IMR-90 (cell line): ENCODE measurements at regions not wholly inside any gene's neighbourhood (a gene's known extent, or its start where the extent isn't known, plus 50 kb on each side); places are given as distances from the start of the nearest gene placed in this dataset.

ENCODE experiments used
- ATAC-seq: fragments of 200-7000 bp; cut with Tn5 transposase; 2 replicates; pipeline ENCODE4 v1.9.1; 2020; ENCODE audit warnings: low read depth, mild to moderate bottlenecking, moderate library complexity
- BruUV-seq: library from RNA; stranded (reverse); fragments of 400-500 nt; replicated peaks from 2 replicates; lab custom pipeline; 2021; lab: Mats Ljungman, UMichigan
- CTCF ChIA-PET: fragments of 300-600 bp; formaldehyde crosslinking; extraction: SDS; loops from one replicate; lab custom pipeline; 2021; ENCODE audit warnings: antibody characterized with exemption; lab: Yijun Ruan, JAX
- POLR2A ChIA-PET: fragments of 300-600 bp; sonication (Branson Sonifier 250); formaldehyde crosslinking; loops from one replicate; lab custom pipeline; 2022; ENCODE audit warnings: antibody characterized with exemption; ENCODE audit not compliant: unreplicated experiment; lab: Charles Lee
- DNase-seq: peaks from one replicate; pipeline ENCODE4 v3.0.0; 2013
- H2AFZ ChIP-seq: replicated peaks from 2 replicates; pipeline ENCODE3; 2013; ENCODE audit warnings: low read length, mild to moderate bottlenecking; ENCODE audit not compliant: poor library complexity
- H2AK5ac ChIP-seq: 2 replicates; pipeline ENCODE4 v1.6.1; 2013; ENCODE audit warnings: low read depth, low read length, inconsistent platforms
- H2AK9ac ChIP-seq: replicated peaks from 2 replicates; pipeline ENCODE3; 2013; ENCODE audit warnings: mild to moderate bottlenecking, low read depth, low read length, moderate library complexity; ENCODE audit not compliant: poor library complexity
- H2BK120ac ChIP-seq: 2 replicates; pipeline ENCODE4 v1.6.1; 2013; ENCODE audit warnings: low read depth, low read length, inconsistent platforms
- H2BK15ac ChIP-seq: 3 replicates; pipeline ENCODE4 v1.6.1; 2013; ENCODE audit warnings: low read depth, low read length, inconsistent platforms
- H2BK20ac ChIP-seq: 2 replicates; pipeline ENCODE4 v1.6.1; 2013; ENCODE audit warnings: low read depth, mild to moderate bottlenecking, inconsistent platforms, low read length, moderate library complexity
- H2BK5ac ChIP-seq: 2 replicates; pipeline ENCODE4 v1.6.1; 2013; ENCODE audit warnings: mild to moderate bottlenecking, low read depth, low read length, inconsistent platforms; ENCODE audit not compliant: poor library complexity, severe bottlenecking
- H3K14ac ChIP-seq: replicated peaks from 2 replicates; pipeline ENCODE4 v1.6.1; 2013; ENCODE audit warnings: low read depth, low read length, inconsistent platforms
- H3K18ac ChIP-seq: 2 replicates; pipeline ENCODE4 v1.6.1; 2013; ENCODE audit warnings: low read depth, low read length, control low read depth
- H3K23ac ChIP-seq: 2 replicates; pipeline ENCODE4 v1.6.1; 2013; ENCODE audit warnings: low read depth, low read length, inconsistent platforms
- H3K27ac ChIP-seq: 2 replicates; pipeline ENCODE4 v1.5.1; 2013; ENCODE audit warnings: mild to moderate bottlenecking, control low read depth, low read length; ENCODE audit not compliant: insufficient read depth
- H3K27me3 ChIP-seq: 2 replicates; pipeline ENCODE4 v1.6.1; 2013; ENCODE audit warnings: low read length; ENCODE audit not compliant: control insufficient read depth, insufficient read depth
- H3K36me3 ChIP-seq: 2 replicates; pipeline ENCODE4 v1.6.1; 2013; ENCODE audit warnings: low read length, mixed read lengths; ENCODE audit not compliant: control insufficient read depth, insufficient read depth
- H3K4ac ChIP-seq: 2 replicates; pipeline ENCODE4 v1.6.1; 2013; ENCODE audit warnings: low read depth, low read length, inconsistent platforms
- H3K4me1 ChIP-seq: 2 replicates; pipeline ENCODE4 v1.6.1; 2013; ENCODE audit warnings: low read length, mixed read lengths; ENCODE audit not compliant: control insufficient read depth, insufficient read depth
- H3K4me2 ChIP-seq: 2 replicates; pipeline ENCODE4 v1.6.1; 2013; ENCODE audit warnings: low read depth, mild to moderate bottlenecking, control low read depth, low read length, moderate library complexity
- H3K4me3 ChIP-seq: 2 replicates; pipeline ENCODE4 v1.5.1; 2013; ENCODE audit warnings: low read depth, mild to moderate bottlenecking, control low read depth, low read length, moderate library complexity; ENCODE audit not compliant: insufficient read depth
- H3K56ac ChIP-seq: 2 replicates; pipeline ENCODE4 v1.6.1; 2013; ENCODE audit warnings: low read length, inconsistent platforms; ENCODE audit not compliant: insufficient read depth; ENCODE audit errors: extremely low read depth
- H3K79me1 ChIP-seq, 2 experiments: 2 replicates each; pipeline ENCODE4 v1.6.1; 2013; ENCODE audit warnings: low read length in 2 of 2, inconsistent platforms in 1 of 2, low read depth in 1 of 2
- H3K9ac ChIP-seq: 2 replicates; pipeline ENCODE4 v1.6.1; 2013; ENCODE audit warnings: low read depth, low read length, control low read depth
- H3K9me1 ChIP-seq: 2 replicates; pipeline ENCODE4 v1.6.1; 2013; ENCODE audit warnings: low read length, inconsistent platforms; ENCODE audit not compliant: insufficient read depth
- H3K9me3 ChIP-seq: 2 replicates; pipeline ENCODE4 v1.6.1; 2013; ENCODE audit warnings: low read length; ENCODE audit not compliant: control insufficient read depth, insufficient read depth
- H4K20me1 ChIP-seq: 2 replicates; pipeline ENCODE4 v1.6.1; 2013; ENCODE audit warnings: low read length, inconsistent platforms; ENCODE audit not compliant: insufficient read depth
- H4K5ac ChIP-seq: 2 replicates; pipeline ENCODE4 v1.6.1; 2013; ENCODE audit warnings: mild to moderate bottlenecking, low read depth, low read length, control low read depth
- H4K8ac ChIP-seq, 2 experiments: 2 replicates each; pipeline ENCODE4 v1.6.1; 2013; ENCODE audit warnings: low read depth in 2 of 2, low read length in 2 of 2, control low read depth in 1 of 2, inconsistent platforms in 1 of 2
- H4K91ac ChIP-seq: 2 replicates; pipeline ENCODE4 v1.6.1; 2013; ENCODE audit warnings: low read depth, low read length, inconsistent platforms; ENCODE audit not compliant: insufficient read depth
- CHD1 ChIP-seq: IDR thresholded peaks from 2 replicates; pipeline ENCODE4 v1.6.1; 2012; ENCODE audit warnings: low read depth, low read length, improper control_type of control experiment
- ELK1 ChIP-seq: fragments of 150-350 bp; IDR thresholded peaks from 2 replicates; pipeline ENCODE4 v1.6.1; 2016; ENCODE audit warnings: low read depth, mild to moderate bottlenecking, low read length, moderate library complexity, borderline replicate concordance
- FOS ChIP-seq: fragments of 150-350 bp; IDR thresholded peaks from 2 replicates; pipeline ENCODE4 v1.6.1; 2016; ENCODE audit warnings: low read depth, low read length
- MAFK ChIP-seq: IDR thresholded peaks from 2 replicates; pipeline ENCODE4 v1.6.1; 2012; ENCODE audit warnings: low read depth, low read length, improper control_type of control experiment
- MAZ ChIP-seq: IDR thresholded peaks from 2 replicates; pipeline ENCODE4 v1.6.1; 2012; ENCODE audit warnings: low read depth, mild to moderate bottlenecking, low read length, improper control_type of control experiment, moderate library complexity, borderline replicate concordance
- MXI1 ChIP-seq: IDR thresholded peaks from 2 replicates; pipeline ENCODE4 v1.6.1; 2012; ENCODE audit warnings: low read depth, mild to moderate bottlenecking, low read length, moderate library complexity, borderline replicate concordance
- POLR2A ChIP-seq: IDR thresholded peaks from 2 replicates; pipeline ENCODE4 v1.6.1; 2012; ENCODE audit warnings: mild to moderate bottlenecking, low read depth, low read length
- RAD21 ChIP-seq: IDR thresholded peaks from 2 replicates; pipeline ENCODE4 v1.6.1; 2012; ENCODE audit warnings: low read length, improper control_type of control experiment
- WGBS, 2 experiments: methylation state at CpG; one replicate each; pipeline versions ENCODE4 v1.1.5 to v1.1.7; 2013; ENCODE audit warnings: missing lambda C conversion rate in 2 of 2; ENCODE audit not compliant: insufficient read length in 1 of 2; ENCODE audit errors: extremely low coverage in 2 of 2; 5-methylcytosine and 5-hydroxymethylcytosine counted together
- dilution Hi-C: fragments of 300-500 bp; cut with HindIII; formaldehyde crosslinking; loops from one replicate; pipeline ENCODE4 v1.14.3; 2018; ENCODE audit warnings: low sequenced_read_pairs; ENCODE audit not compliant: unreplicated experiment
- in situ Hi-C: fragments of 300-500 bp; cut with MboI; formaldehyde crosslinking; loops from 3 replicates; pipeline ENCODE4 v1.14.3; 2019; ENCODE audit warnings: low sequenced_read_pairs, inconsistent platforms, mixed read lengths
- intact Hi-C: fragments of 100-400 bp; cut with micrococcal nuclease; formaldehyde crosslinking; loops from 2 replicates; pipeline ENCODE4 v1.10.0; 2022

DNA sequence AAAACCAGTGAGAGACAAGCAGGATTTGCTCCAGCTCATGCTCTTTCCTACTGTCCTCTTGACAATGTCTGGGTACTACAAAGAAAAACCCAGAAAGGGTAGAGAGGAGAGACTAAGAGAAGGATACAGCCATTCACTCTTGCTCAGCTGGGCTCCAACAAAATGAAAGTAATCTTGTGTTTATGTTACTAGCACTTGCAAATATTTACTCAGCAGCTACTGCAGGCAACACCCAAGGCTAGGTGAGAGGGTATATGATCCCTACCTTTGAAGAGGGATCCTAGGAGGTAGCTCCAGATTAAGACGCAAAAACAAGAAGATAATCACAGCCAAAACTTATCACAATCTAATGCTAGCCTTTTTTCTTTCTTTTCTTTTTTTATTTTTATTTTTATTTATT is 329.6 kb upstream of the ACVR2A start:
- ChIA-PET POLR2A (interaction anchor here (0.7 kb wide), 1 partner anchor 9 kb away, joined by 4 read pairs; no protein-coding TSS in a partner anchor), CTCF (no interaction called here)
- H2AFZ ChIP-seq, result no peak overlapping the region
- no peaks in the 10 kb centered on the region for H3K27me3 ChIP-seq
- H3K56ac ChIP-seq, result no peak overlapping the region
- no CpG with 5 or more reads among the region's 1 CpG for WGBS, 2 experiments
- no peak overlapping the region for H3K18ac ChIP-seq
- no peak overlapping the region for H2BK120ac ChIP-seq
- H3K36me3 ChIP-seq, result no peaks in the 10 kb centered on the region
- H3K9ac ChIP-seq, result no peak overlapping the region
- H4K8ac ChIP-seq, result no peak overlapping the region
- no peaks in the 10 kb centered on the region for H3K9me1 ChIP-seq
- no peak overlapping the region for H3K27ac ChIP-seq
- TF ChIP-seq POLR2A (no peak), FOS (no peak), CHD1 (no peak), ELK1 (no peak), MAFK (no peak), MXI1 (no peak), RAD21 (no peak), MAZ (no peak)
- H2BK15ac ChIP-seq, result no peak overlapping the region
- intact Hi-C loops, result no loop called here
- BruUV-seq, result no TSS peak
- H2BK20ac ChIP-seq, result no peak overlapping the region
- in situ Hi-C loops, result no loop called here
- DNase-seq (no peak), ATAC-seq (no peak)
- no peak overlapping the region for H3K4me3 ChIP-seq
- no peak overlapping the region for H3K23ac ChIP-seq
- H3K4me2 ChIP-seq, result no peak overlapping the region
- no peak overlapping the region for H2AK5ac ChIP-seq
- H3K4me1 ChIP-seq, result no peaks in the 10 kb centered on the region
- H3K79me1 ChIP-seq, result no peaks in the 10 kb centered on the region
- H2AK9ac ChIP-seq, result no peak overlapping the region
- no peak overlapping the region for H2BK5ac ChIP-seq
- no peaks in the 10 kb centered on the region for H4K20me1 ChIP-seq
- no peak overlapping the region for H3K14ac ChIP-seq
- dilution Hi-C loops, result no loop called here
- H4K91ac ChIP-seq, result no peak overlapping the region
- no peak overlapping the region for H4K5ac ChIP-seq
- no peaks in the 10 kb centered on the region; the same call in 1 of the 2 replicates for H3K9me3 ChIP-seq
- no peak overlapping the region for H3K4ac ChIP-seq
